ENCODE measurements at regions not wholly inside any gene's neighbourhood (a gene's known extent, or its start where the extent isn't known, plus 50 kb on each side); places are given as distances from the start of the nearest gene placed in this dataset.

GRCh38 chr11:112794331-112794846 is 166.8 kb upstream of the NCAM1 start:
- TF ChIP-seq CTCF (IDR thresholded peaks at IDR 0.05; ENCODE audit: low read depth, low read length) = no peak
- no peak for DNase-seq
- H3K4me3 ChIP-seq (ENCODE audit: low read depth, low read length) = no peak overlapping the region
- H3K36me3 ChIP-seq = no peaks in the 10 kb centered on the region
- no peak overlapping the region for H3K27ac ChIP-seq
- no peaks in the 10 kb centered on the region for H3K9me3 ChIP-seq (ENCODE audit: severe bottlenecking)
- H3K27me3 ChIP-seq (ENCODE audit: insufficient read depth, low read depth, severe bottlenecking) = no peaks in the 10 kb centered on the region

- Histone ChIP-seq H3K27ac (no peak overlapping the region), H3K4me3 (ENCODE audit: low read depth, low read length) (no peak overlapping the region), H3K36me3 (no peaks in the 10 kb centered on the region), H3K27me3 (ENCODE audit: insufficient read depth, low read depth, severe bottlenecking) (no peaks in the 10 kb centered on the region), H3K9me3 (ENCODE audit: severe bottlenecking) (no peaks in the 10 kb centered on the region)
- peak; percentile 73 for DNase-seq
- TF ChIP-seq CTCF (IDR thresholded peaks at IDR 0.05; ENCODE audit: low read depth, low read length) = peak; percentile 81
Observed at GRCh38 chr11:112795142-112795815, 165.9 kb upstream of the NCAM1 start.

GRCh38 chr11:112795911-112796649 is 165.1 kb upstream of the NCAM1 start:
- Histone ChIP-seq H3K4me3 (ENCODE audit: low read depth, low read length) (no peak overlapping the region), H3K27ac (no peak overlapping the region), H3K36me3 (no peaks in the 10 kb centered on the region), H3K9me3 (ENCODE audit: severe bottlenecking) (no peaks in the 10 kb centered on the region), H3K27me3 (ENCODE audit: insufficient read depth, low read depth, severe bottlenecking) (no peaks in the 10 kb centered on the region)
- DNase-seq = peak; percentile 25
- TF ChIP-seq CTCF (IDR thresholded peaks at IDR 0.05; ENCODE audit: low read depth, low read length) = no peak

GRCh38 chr11:112797092-112797491 is 164.1 kb upstream of the NCAM1 start:
- Histone ChIP-seq H3K4me3 (ENCODE audit: low read depth, low read length) (no peak overlapping the region), H3K27me3 (ENCODE audit: insufficient read depth, low read depth, severe bottlenecking) (no peaks in the 10 kb centered on the region), H3K36me3 (no peaks in the 10 kb centered on the region), H3K27ac (no peak overlapping the region), H3K9me3 (ENCODE audit: severe bottlenecking) (no peaks in the 10 kb centered on the region)
- DNase-seq = no peak
- TF ChIP-seq CTCF (IDR thresholded peaks at IDR 0.05; ENCODE audit: low read depth, low read length) = no peak

- no peak overlapping the region for H3K4me3 ChIP-seq (ENCODE audit: low read depth, low read length)
- H3K27ac ChIP-seq = no peak overlapping the region
- peak; percentile 72 for TF ChIP-seq CTCF (IDR thresholded peaks at IDR 0.05; ENCODE audit: low read depth, low read length)
- peak; percentile 56 for DNase-seq
- no peaks in the 10 kb centered on the region for H3K27me3 ChIP-seq (ENCODE audit: insufficient read depth, low read depth, severe bottlenecking)
- no peaks in the 10 kb centered on the region for H3K36me3 ChIP-seq
- H3K9me3 ChIP-seq (ENCODE audit: severe bottlenecking) = no peaks in the 10 kb centered on the region
Observed at GRCh38 chr11:112797648-112798293, 163.4 kb upstream of the NCAM1 start.
